Right atrium auricular region (tissue), 2 donors: ENCODE measurements at regions not wholly inside any gene's neighbourhood (a gene's known extent, or its start where the extent isn't known, plus 50 kb on each side); places are given as distances from the start of the nearest gene placed in this dataset.

Experiments
- DNase-seq: peaks from one replicate; pipeline ENCODE4 v3.0.0-alpha.2; 2019; ENCODE audit warnings: low spot score
- H3K27ac ChIP-seq, 2 donors: fragments of 200-600 bp; sonication (generic); 1 replicate in 1 of 2; 2 replicates in 1 of 2; pipeline ENCODE4 v1.5.1; 2016 to 2019
- H3K27me3 ChIP-seq, 2 donors: fragments of 200-600 bp; sonication (generic); one replicate each; pipeline versions ENCODE4 v1.5.1 to v1.6.0; 2017 to 2019
- H3K36me3 ChIP-seq: fragments of 200-600 bp; sonication (generic); one replicate; pipeline ENCODE4 v1.5.1; 2016
- H3K4me1 ChIP-seq, 2 donors: fragments of 200-600 bp; sonication (generic); one replicate each; pipeline versions ENCODE4 v1.5.1 to v1.6.0; 2017 to 2019
- H3K4me3 ChIP-seq, 2 donors: fragments of 200-600 bp; sonication (generic); 1 replicate in 1 of 2; 2 replicates in 1 of 2; pipeline ENCODE4 v1.5.1; 2017 to 2019; ENCODE audit warnings: mild to moderate bottlenecking in 1 of 2, moderate library complexity in 1 of 2
- H3K9me3 ChIP-seq, 2 donors: fragments of 200-600 bp; sonication (generic); one replicate each; pipeline ENCODE4 v1.5.1; 2019
- CTCF ChIP-seq, 2 donors: fragments of 200-600 bp; sonication (generic); IDR thresholded peaks; one replicate each; pipeline ENCODE4 v1.5.1; 2019; ENCODE audit warnings: antibody characterized with exemption in 2 of 2

GRCh38 chr2:105655244-105655643 is 89.5 kb upstream of the NCK2 start:
- no peak for TF ChIP-seq CTCF (IDR thresholded peaks at IDR 0.05)
- no peaks in the 10 kb centered on the region for H3K4me1 ChIP-seq
- DNase-seq = no peak

GRCh38 chr2:105654474-105655004 is 90.2 kb upstream of the NCK2 start:
- Histone ChIP-seq H3K4me3 (no peak overlapping the region), H3K36me3 (no peaks in the 10 kb centered on the region), H3K9me3 (no peaks in the 10 kb centered on the region), H3K27ac (no peak overlapping the region), H3K4me1 (no peaks in the 10 kb centered on the region), H3K27me3 (no peaks in the 10 kb centered on the region)
- DNase-seq = no peak
- TF ChIP-seq CTCF (IDR thresholded peaks at IDR 0.05) = no peak

More at GRCh38 chr2:105655244-105655643, 89.5 kb upstream of the NCK2 start:
- no peak overlapping the region for H3K27ac ChIP-seq
- no peaks in the 10 kb centered on the region for H3K9me3 ChIP-seq
- H3K27me3 ChIP-seq = no peaks in the 10 kb centered on the region
- H3K36me3 ChIP-seq = no peaks in the 10 kb centered on the region
- no peak overlapping the region for H3K4me3 ChIP-seq

DNA sequence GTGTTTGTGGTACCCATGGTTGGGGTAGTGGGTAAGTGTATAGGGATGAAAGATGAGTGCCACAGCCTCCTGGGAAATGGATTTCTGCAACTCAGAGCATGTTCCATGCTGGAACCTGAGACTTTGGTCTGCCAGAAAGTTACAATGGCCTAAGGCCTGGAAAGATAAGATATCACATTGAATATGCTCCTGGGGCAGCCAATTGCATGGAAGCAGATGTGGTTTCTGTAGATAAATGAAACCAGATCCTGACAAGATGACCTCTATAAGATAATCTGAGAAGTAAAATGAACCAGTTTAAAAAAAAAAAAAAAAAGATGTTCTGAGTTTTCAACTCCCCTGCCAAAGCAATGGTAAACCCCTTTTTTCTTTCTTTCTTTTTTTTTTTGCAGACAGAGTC is 91.4 kb upstream of the NCK2 start:
- Histone ChIP-seq H3K4me1 (no peaks in the 10 kb centered on the region), H3K27ac (no peak overlapping the region), H3K36me3 (no peaks in the 10 kb centered on the region), H3K9me3 (no peaks in the 10 kb centered on the region), H3K4me3 (no peak overlapping the region), H3K27me3 (no peaks in the 10 kb centered on the region)
- no peak for DNase-seq
- TF ChIP-seq CTCF (IDR thresholded peaks at IDR 0.05) = no peak

GRCh38 chr2:105652014-105652796 is 92.5 kb upstream of the NCK2 start:
- H3K27ac ChIP-seq = no peak overlapping the region
- DNase-seq = no peak
- no peak overlapping the region for H3K4me3 ChIP-seq
- H3K4me1 ChIP-seq = no peaks in the 10 kb centered on the region
- H3K36me3 ChIP-seq = no peaks in the 10 kb centered on the region
- no peaks in the 10 kb centered on the region for H3K27me3 ChIP-seq
- no peak for TF ChIP-seq CTCF (IDR thresholded peaks at IDR 0.05)
- no peaks in the 10 kb centered on the region for H3K9me3 ChIP-seq

DNA sequence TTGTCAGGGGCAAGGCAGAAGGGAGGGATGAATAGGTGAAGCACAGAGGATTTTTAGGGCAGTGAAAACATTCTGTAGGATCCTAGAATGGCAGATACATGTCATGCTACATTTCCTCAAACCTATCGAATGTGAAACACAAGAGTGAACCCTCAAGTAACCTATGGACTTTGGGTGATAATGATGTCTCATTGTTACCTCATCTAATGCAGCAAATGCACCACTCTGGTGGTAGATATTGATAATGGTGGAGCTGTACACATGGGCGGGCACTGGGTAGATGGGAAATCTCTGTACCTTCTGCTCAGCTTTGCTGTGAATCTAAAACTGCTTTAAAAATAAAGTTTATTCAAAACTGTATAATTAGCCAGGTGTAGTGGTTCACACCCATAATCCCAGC is 95.2 kb upstream of the NCK2 start:
- Histone ChIP-seq H3K4me3 (no peak overlapping the region), H3K36me3 (no peaks in the 10 kb centered on the region), H3K27ac (no peak overlapping the region), H3K27me3 (no peaks in the 10 kb centered on the region), H3K4me1 (no peaks in the 10 kb centered on the region), H3K9me3 (no peaks in the 10 kb centered on the region)
- TF ChIP-seq CTCF (IDR thresholded peaks at IDR 0.05) = no peak
- DNase-seq = no peak

- no peaks in the 10 kb centered on the region for H3K9me3 ChIP-seq
- no peak overlapping the region for H3K27ac ChIP-seq
- H3K27me3 ChIP-seq = no peaks in the 10 kb centered on the region
- no peaks in the 10 kb centered on the region for H3K4me1 ChIP-seq
- no peak for TF ChIP-seq CTCF (IDR thresholded peaks at IDR 0.05)
- H3K36me3 ChIP-seq = no peaks in the 10 kb centered on the region
- H3K4me3 ChIP-seq = no peak overlapping the region
- DNase-seq = no peak
These were observed 97.0 kb upstream of the NCK2 start for GRCh38 chr2:105647731-105648130.
